ENCODE measurements at regions not wholly inside any gene's neighbourhood (a gene's known extent, or its start where the extent isn't known, plus 50 kb on each side); places are given as distances from the start of the nearest gene placed in this dataset.

GRCh38 chr4:58166490-58166889 lies 1056.3 kb upstream of the IGFBP7 start:
- no peak for TF ChIP-seq RARB (CRISPR knock-in tag; IDR thresholded peaks at IDR 0.05)
- TF ChIP-seq, protein P1, sequence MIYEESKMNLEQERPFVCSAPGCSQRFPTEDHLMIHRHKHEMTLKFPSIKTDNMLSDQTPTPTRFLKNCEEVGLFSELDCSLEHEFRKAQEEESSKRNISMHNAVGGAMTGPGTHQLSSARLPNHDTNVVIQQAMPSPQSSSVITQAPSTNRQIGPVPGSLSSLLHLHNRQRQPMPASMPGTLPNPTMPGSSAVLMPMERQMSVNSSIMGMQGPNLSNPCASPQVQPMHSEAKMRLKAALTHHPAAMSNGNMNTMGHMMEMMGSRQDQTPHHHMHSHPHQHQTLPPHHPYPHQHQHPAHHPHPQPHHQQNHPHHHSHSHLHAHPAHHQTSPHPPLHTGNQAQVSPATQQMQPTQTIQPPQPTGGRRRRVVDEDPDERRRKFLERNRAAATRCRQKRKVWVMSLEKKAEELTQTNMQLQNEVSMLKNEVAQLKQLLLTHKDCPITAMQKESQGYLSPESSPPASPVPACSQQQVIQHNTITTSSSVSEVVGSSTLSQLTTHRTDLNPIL (CRISPR knock-in tag; IDR thresholded peaks at IDR 0.05; ENCODE audit: low read depth): no peak
- TF ChIP-seq PPARA (CRISPR knock-in tag; IDR thresholded peaks at IDR 0.05; ENCODE audit: borderline replicate concordance): no peak
- no peak for TF ChIP-seq TSHZ2 (CRISPR knock-in tag; IDR thresholded peaks at IDR 0.05)
- no peak for TF ChIP-seq ISL1 (CRISPR knock-in tag; IDR thresholded peaks at IDR 0.05)
- TF ChIP-seq PATZ1 (CRISPR knock-in tag; IDR thresholded peaks at IDR 0.05; ENCODE audit: borderline replicate concordance): no peak
- TF ChIP-seq ZC3H10 (CRISPR knock-in tag; IDR thresholded peaks at IDR 0.05): no peak
- TF ChIP-seq CSRNP3 (CRISPR knock-in tag; IDR thresholded peaks at IDR 0.05): no peak

Data from SK-N-SH treated with all-trans-retinoic acid at 6 μM for 48 hours (cell line).